Left lung (tissue), 4 donors: ENCODE measurements at regions not wholly inside any gene's neighbourhood (a gene's known extent, or its start where the extent isn't known, plus 50 kb on each side); places are given as distances from the start of the nearest gene placed in this dataset.

ENCODE experiments used
- ATAC-seq: fragments of 200-7000 bp; cut with Tn5 transposase; one replicate; pipeline ENCODE4 v1.9.1; 2020; ENCODE audit warnings: moderate library complexity
- DNase-seq, 4 donors: peaks; one replicate each; pipeline ENCODE4 v3.0.0-alpha.2; 2013 to 2020
- H3K27ac ChIP-seq, 2 donors: fragments of 200-600 bp; sonication (generic) in 1 of 2; one replicate each; pipeline versions ENCODE4 v1.5.0 to v1.8.0; 2020 to 2021
- H3K27me3 ChIP-seq, 2 donors: fragments of 200-600 bp; sonication (generic) in 1 of 2; one replicate each; pipeline versions ENCODE4 v1.5.0 to v1.8.0; 2020 to 2021
- H3K36me3 ChIP-seq, 2 donors: fragments of 200-600 bp; sonication (generic) in 1 of 2; one replicate each; pipeline versions ENCODE4 v1.5.0 to v1.8.0; 2020 to 2021
- H3K4me1 ChIP-seq, 2 donors: fragments of 200-600 bp; one replicate each; pipeline ENCODE4 v1.8.0; 2021
- H3K4me3 ChIP-seq, 2 donors: fragments of 200-600 bp; sonication (generic) in 1 of 2; one replicate each; pipeline versions ENCODE4 v1.5.0 to v1.8.0; 2020 to 2021; ENCODE audit warnings: mild to moderate bottlenecking in 1 of 2
- H3K9me3 ChIP-seq, 2 donors: fragments of 200-600 bp; sonication (generic) in 1 of 2; one replicate each; pipeline versions ENCODE4 v1.5.0 to v1.8.0; 2020 to 2021
- intact Hi-C, 2 donors: fragments of 100-400 bp; cut with DNase I; formaldehyde crosslinking; loops; one replicate each; pipeline versions ENCODE4 v1.11.2 to v1.14.2; 2022
- TF ChIP-seq, protein P1 (sequence below), 2 donors: fragments of 200-600 bp; sonication (generic) in 1 of 2; IDR thresholded peaks; one replicate each; pipeline versions ENCODE4 v1.5.0 to v1.8.0; 2021; ENCODE audit warnings: antibody characterized with exemption in 2 of 2
- donor health status: DM: no; HTN: yes; CAD: no.
- donor health status: DM: no; HTN: no; CAD: no.

DNA sequence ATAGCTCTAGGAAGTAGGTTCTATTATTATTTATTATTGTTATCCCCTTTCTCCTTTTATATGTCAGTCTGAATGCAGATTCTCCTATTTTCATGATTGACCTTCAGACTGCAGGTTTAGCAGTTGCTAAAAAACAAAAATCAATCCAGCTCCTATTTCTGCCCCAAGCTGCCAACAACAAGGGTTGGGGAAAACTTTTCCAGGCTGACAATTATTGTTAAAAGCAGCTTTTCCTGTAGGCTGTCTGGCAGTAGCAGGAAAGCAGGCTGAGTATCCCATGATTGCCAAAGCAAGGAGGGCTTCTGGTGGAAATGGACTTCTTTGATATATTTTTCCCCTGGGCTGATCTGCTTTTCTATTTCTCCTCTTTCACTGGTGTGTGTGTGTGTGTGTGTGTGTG is 78.0 kb upstream of the CTLA4 start:
- TF ChIP-seq, protein P1, sequence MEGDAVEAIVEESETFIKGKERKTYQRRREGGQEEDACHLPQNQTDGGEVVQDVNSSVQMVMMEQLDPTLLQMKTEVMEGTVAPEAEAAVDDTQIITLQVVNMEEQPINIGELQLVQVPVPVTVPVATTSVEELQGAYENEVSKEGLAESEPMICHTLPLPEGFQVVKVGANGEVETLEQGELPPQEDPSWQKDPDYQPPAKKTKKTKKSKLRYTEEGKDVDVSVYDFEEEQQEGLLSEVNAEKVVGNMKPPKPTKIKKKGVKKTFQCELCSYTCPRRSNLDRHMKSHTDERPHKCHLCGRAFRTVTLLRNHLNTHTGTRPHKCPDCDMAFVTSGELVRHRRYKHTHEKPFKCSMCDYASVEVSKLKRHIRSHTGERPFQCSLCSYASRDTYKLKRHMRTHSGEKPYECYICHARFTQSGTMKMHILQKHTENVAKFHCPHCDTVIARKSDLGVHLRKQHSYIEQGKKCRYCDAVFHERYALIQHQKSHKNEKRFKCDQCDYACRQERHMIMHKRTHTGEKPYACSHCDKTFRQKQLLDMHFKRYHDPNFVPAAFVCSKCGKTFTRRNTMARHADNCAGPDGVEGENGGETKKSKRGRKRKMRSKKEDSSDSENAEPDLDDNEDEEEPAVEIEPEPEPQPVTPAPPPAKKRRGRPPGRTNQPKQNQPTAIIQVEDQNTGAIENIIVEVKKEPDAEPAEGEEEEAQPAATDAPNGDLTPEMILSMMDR (IDR thresholded peaks at IDR 0.05): no peak
- Histone ChIP-seq H3K27me3 (no peaks in the 10 kb centered on the region), H3K36me3 (no peaks in the 10 kb centered on the region), H3K4me1 (peaks cover 13 to 30% of the 10 kb centered on the region in 2 donors), H3K9me3 (no peaks in the 10 kb centered on the region), H3K4me3 (no peak overlapping the region), H3K27ac (no peak overlapping the region)
- DNase-seq: no peak
- intact Hi-C loops: no loop called here
- no peak for ATAC-seq

DNA sequence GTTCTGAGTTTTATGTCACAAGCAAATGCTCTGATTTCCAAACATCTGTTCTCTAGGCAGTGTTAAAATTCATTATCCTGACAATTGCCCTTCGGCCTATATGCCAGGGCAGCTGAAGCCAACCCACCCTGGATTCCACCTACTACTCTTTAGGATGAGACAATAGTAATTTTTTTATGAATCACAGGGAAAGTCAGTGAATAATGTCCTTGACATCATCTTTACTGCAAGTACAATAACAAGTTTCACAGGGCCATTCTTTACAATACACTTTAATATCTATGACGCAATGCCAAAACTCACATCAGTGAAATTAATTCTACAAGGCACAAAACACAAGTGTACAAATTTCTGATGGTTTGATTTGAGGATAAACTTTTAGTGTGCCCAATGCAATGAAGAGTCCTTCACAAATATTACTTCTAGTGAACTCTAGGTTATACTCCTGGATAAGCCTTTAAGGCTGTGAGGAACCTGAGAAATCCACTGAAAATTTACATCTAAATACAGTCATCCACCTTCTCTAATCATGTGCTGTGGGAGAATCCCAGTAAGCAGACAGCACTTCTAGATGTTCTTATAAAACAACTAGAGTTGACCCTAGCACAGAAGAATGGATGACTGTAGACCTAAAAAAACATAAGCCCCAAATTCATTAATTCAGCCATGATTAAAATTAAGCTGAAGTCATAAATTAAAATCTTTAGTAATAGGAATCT is 77.3 kb upstream of the CTLA4 start:
- ATAC-seq (no peak), DNase-seq (no peak)
- Histone ChIP-seq H3K4me3 (no peak overlapping the region), H3K27ac (no peak overlapping the region), H3K9me3 (no peaks in the 10 kb centered on the region), H3K36me3 (no peaks in the 10 kb centered on the region), H3K4me1 (peaks cover 13 to 30% of the 10 kb centered on the region in 2 donors), H3K27me3 (no peaks in the 10 kb centered on the region)
- TF ChIP-seq, protein P1 (IDR thresholded peaks at IDR 0.05): no peak
- intact Hi-C loops: no loop called here

DNA sequence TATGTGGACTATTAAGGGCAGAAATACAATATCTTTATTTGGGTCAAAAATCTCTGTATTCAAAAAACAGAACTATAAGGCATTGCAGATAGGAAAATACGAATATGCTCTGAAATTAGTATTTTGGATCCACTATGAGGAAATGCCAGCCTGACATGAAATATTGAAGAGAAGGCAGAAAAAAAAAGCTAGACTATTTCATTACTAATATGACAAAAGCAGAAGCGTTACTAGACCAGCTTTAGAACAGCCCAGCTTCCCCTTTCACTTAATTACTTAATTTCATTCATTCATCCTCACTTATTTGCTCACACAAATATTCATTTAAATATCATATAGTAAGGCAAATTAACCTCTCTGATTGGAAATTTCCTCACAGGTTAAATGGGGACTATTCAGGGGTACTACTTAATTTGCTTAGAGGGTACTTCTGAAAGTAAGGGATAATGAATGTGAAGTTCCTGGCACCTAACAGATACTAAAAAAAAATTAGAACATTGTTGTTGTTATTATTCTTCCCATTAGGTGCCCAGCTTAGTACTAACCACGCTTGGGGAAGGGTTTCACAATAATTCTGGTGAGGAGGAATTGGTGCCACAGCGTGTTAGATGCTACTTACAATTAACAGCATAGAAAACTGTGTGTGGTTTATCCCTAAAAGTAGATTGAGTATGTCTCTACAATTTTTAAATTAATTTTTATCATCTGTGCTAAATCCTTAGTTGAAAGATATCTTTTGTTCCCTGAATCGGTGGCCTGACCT is 71.1 kb upstream of the CTLA4 start:
- intact Hi-C loops: no loop called here
- H3K4me3 ChIP-seq: no peak overlapping the region

DNA sequence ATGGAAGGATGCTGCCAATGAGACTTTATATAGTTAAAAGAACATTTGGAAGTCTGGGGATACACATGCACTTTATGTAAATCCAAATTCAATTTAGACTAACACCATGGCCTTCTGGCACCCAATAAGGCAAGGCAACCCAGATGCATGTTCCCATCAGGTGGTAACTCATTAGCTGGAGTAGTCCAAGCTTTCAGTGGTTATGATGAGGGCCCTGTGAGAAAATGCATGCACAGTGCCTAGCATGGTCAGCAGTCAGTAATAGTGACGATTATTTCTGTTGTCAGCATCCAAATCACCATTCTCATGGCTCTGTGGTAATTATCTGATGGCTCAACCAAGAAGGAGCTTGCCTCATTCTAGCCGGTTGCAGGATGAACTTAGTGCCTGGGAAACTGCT is 70.3 kb upstream of the CTLA4 start:
- Histone ChIP-seq H3K4me1 (peaks cover 0 to 16% of the 10 kb centered on the region in 2 donors), H3K4me3 (no peak overlapping the region), H3K27ac (no peak overlapping the region), H3K27me3 (no peaks in the 10 kb centered on the region), H3K36me3 (no peaks in the 10 kb centered on the region), H3K9me3 (no peaks in the 10 kb centered on the region)
- DNase-seq: no peak
- no peak for ATAC-seq
- TF ChIP-seq, protein P1 (IDR thresholded peaks at IDR 0.05): no peak
- intact Hi-C loops: no loop called here

More for the DNA sequence above, 71.1 kb upstream of the CTLA4 start:
- ATAC-seq (no peak), DNase-seq (no peak)
- Histone ChIP-seq H3K9me3 (no peaks in the 10 kb centered on the region), H3K27me3 (no peaks in the 10 kb centered on the region), H3K36me3 (no peaks in the 10 kb centered on the region), H3K27ac (no peak overlapping the region), H3K4me1 (peaks cover 0 to 16% of the 10 kb centered on the region in 2 donors)
- TF ChIP-seq, protein P1 (IDR thresholded peaks at IDR 0.05): no peak

DNA sequence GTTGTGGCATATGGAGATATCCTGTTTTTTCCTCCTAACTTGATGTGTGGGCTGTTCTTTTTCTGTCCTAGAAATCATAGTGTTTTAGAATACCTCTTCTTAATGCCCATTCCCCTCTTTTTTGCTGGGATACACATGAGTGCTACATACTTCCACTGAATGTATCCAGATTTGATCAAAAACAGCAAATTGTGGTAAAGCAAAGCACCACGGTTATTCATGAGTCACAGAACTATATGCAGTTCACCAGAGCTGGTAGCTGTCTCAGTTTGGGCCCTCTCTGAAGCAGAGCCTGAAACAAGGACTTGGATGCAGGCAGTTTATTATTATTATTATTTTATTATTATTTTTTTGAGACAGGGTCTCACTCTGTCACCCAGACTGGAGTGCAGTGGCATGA is 69.9 kb upstream of the CTLA4 start:
- H3K27me3 ChIP-seq: no peaks in the 10 kb centered on the region
- no peak overlapping the region for H3K27ac ChIP-seq
- ATAC-seq (no peak), DNase-seq (no peak)
- intact Hi-C loops: no loop called here
- no peaks in the 10 kb centered on the region for H3K9me3 ChIP-seq
- TF ChIP-seq, protein P1 (IDR thresholded peaks at IDR 0.05): no peak
- no peaks in the 10 kb centered on the region for H3K36me3 ChIP-seq
- no peak overlapping the region for H3K4me3 ChIP-seq
- peaks cover 0 to 16% of the 10 kb centered on the region in 2 donors for H3K4me1 ChIP-seq
